Naive thymus-derived CD4-positive, alpha-beta T cell (primary cell): ENCODE measurements at regions not wholly inside any gene's neighbourhood (a gene's known extent, or its start where the extent isn't known, plus 50 kb on each side); places are given as distances from the start of the nearest gene placed in this dataset.

Source experiments
- ATAC-seq: fragments of 150-1000 bp; cut with Tn5 transposase; 2 replicates; pipeline ENCODE4 v1.10.0; 2021; ENCODE audit warnings: mild to moderate bottlenecking, moderate library complexity
- CTCF ChIA-PET: fragments of 350-600 bp; sonication (Branson Sonifier 250); formaldehyde crosslinking; loops from one replicate; lab custom pipeline; 2021; ENCODE audit warnings: antibody characterized with exemption; lab: Charles Lee
- POLR2A ChIA-PET: fragments of 350-600 bp; sonication (Branson Sonifier 250); formaldehyde crosslinking; loops from one replicate; lab custom pipeline; 2021; ENCODE audit warnings: antibody characterized with exemption, inconsistent platforms; lab: Charles Lee
- DNase-seq, 9 donors: peaks; one replicate each; pipeline versions ENCODE4 v3.0.0 to v3.0.0-alpha.2; 2020 to 2022; ENCODE audit warnings: mixed read lengths in 1 of 9
- H3K27ac ChIP-seq: one replicate; pipeline ENCODE4 v1.7.0; 2013; ENCODE audit warnings: mild to moderate bottlenecking, low read depth, low read length, moderate library complexity
- H3K27me3 ChIP-seq, 2 donors: one replicate each; pipeline ENCODE4 v1.7.0; 2013; ENCODE audit warnings: low read length in 2 of 2, mild to moderate bottlenecking in 2 of 2, moderate library complexity in 2 of 2; ENCODE audit not compliant: control insufficient read depth in 2 of 2, insufficient read depth in 2 of 2
- H3K36me3 ChIP-seq, 3 experiments: 1 replicate in 2 of 3; 2 replicates in 1 of 3; pipeline ENCODE4 v1.7.0; 2013; ENCODE audit warnings: low read length in 3 of 3, mild to moderate bottlenecking in 3 of 3, moderate library complexity in 1 of 3; ENCODE audit not compliant: insufficient read depth in 3 of 3, control insufficient read depth in 2 of 3
- H3K4me1 ChIP-seq, 2 donors: one replicate each; pipeline ENCODE4 v1.7.0; 2013; ENCODE audit warnings: low read length in 2 of 2, mild to moderate bottlenecking in 2 of 2, moderate library complexity in 1 of 2; ENCODE audit not compliant: control insufficient read depth in 2 of 2, insufficient read depth in 2 of 2
- H3K4me3 ChIP-seq: 2 replicates; pipeline ENCODE4 v1.7.0; 2013; ENCODE audit warnings: mild to moderate bottlenecking, low read length
- H3K9me3 ChIP-seq, 3 experiments: 1 replicate in 2 of 3; 2 replicates in 1 of 3; pipeline ENCODE4 v1.7.0; 2013; ENCODE audit warnings: low read length in 3 of 3; ENCODE audit not compliant: control insufficient read depth in 2 of 3
- H3K27ac Mint-ChIP-seq, 9 donors: one replicate each; pipeline ENCODE4 v1.8.0; 2020 to 2022; ENCODE audit warnings: mixed read lengths in 9 of 9, mild to moderate bottlenecking in 8 of 9, moderate library complexity in 5 of 9, inconsistent platforms in 2 of 9
- H3K27me3 Mint-ChIP-seq, 5 donors: one replicate each; pipeline ENCODE4 v1.8.0; 2021 to 2022; ENCODE audit warnings: mixed read lengths in 5 of 5, mild to moderate bottlenecking in 1 of 5
- H3K36me3 Mint-ChIP-seq, 5 donors: one replicate each; pipeline ENCODE4 v1.8.0; 2020 to 2022; ENCODE audit warnings: mixed read lengths in 5 of 5, mild to moderate bottlenecking in 3 of 5, inconsistent platforms in 1 of 5
- H3K4me1 Mint-ChIP-seq, 7 donors: one replicate each; pipeline ENCODE4 v1.8.0; 2020 to 2022; ENCODE audit warnings: mixed read lengths in 7 of 7, mild to moderate bottlenecking in 3 of 7, inconsistent platforms in 1 of 7
- H3K4me3 Mint-ChIP-seq, 10 donors: one replicate each; pipeline ENCODE4 v1.8.0; 2020 to 2022; ENCODE audit warnings: mild to moderate bottlenecking in 10 of 10, mixed read lengths in 10 of 10, moderate library complexity in 6 of 10, inconsistent platforms in 2 of 10
- H3K9me3 Mint-ChIP-seq, 11 donors: one replicate each; pipeline ENCODE4 v1.8.0; 2020 to 2022; ENCODE audit warnings: mixed read lengths in 11 of 11, mild to moderate bottlenecking in 4 of 11, inconsistent platforms in 1 of 11, moderate library complexity in 1 of 11
- intact Hi-C, 2 donors: fragments of 100-400 bp; cut with micrococcal nuclease; formaldehyde crosslinking; loops; one replicate each; pipeline ENCODE4 v1.15.1; 2023

GRCh38 chr6:21748343-21749056 lies 154.9 kb downstream of the SOX4 start:
- peaks cover 0 to 5% (median 0%) of the 10 kb centered on the region in 7 donors for H3K4me1 Mint-ChIP-seq
- ChIA-PET CTCF (interaction anchor here (0.5 kb wide), 1 partner anchor 1118 kb away, joined by 5 read pairs; no protein-coding TSS in a partner anchor), POLR2A (no interaction called here)
- H3K4me3 Mint-ChIP-seq, result no peak overlapping the region
- H3K27me3 Mint-ChIP-seq, result peaks cover 0 to 9% (median 0%) of the 10 kb centered on the region in 5 donors
- DNase-seq, result no peak
- Histone ChIP-seq H3K36me3 (no peaks in the 10 kb centered on the region), H3K27me3 (no peaks in the 10 kb centered on the region), H3K9me3 (no peaks in the 10 kb centered on the region), H3K27ac (no peak overlapping the region), H3K4me3 (no peak overlapping the region), H3K4me1 (no peaks in the 10 kb centered on the region)
- H3K36me3 Mint-ChIP-seq, result no peaks in the 10 kb centered on the region
- ATAC-seq, result no peak
- intact Hi-C loops, result no loop called here
- H3K27ac Mint-ChIP-seq, result no peak overlapping the region
- peaks cover 0 to 2% (median 0%) of the 10 kb centered on the region in 11 donors for H3K9me3 Mint-ChIP-seq

GRCh38 chr6:21749754-21750153 lies 156.2 kb downstream of the SOX4 start:
- intact Hi-C loops, result no loop called here
- no peak for ATAC-seq
- Histone ChIP-seq H3K27me3 (no peaks in the 10 kb centered on the region), H3K36me3 (no peaks in the 10 kb centered on the region), H3K4me1 (no peaks in the 10 kb centered on the region), H3K4me3 (no peak overlapping the region), H3K27ac (no peak overlapping the region), H3K9me3 (no peaks in the 10 kb centered on the region)
- DNase-seq, result no peak
- Mint-ChIP-seq H3K4me1 (peaks cover 0 to 5% (median 0%) of the 10 kb centered on the region in 7 donors), H3K9me3 (peaks cover 0 to 2% (median 0%) of the 10 kb centered on the region in 11 donors), H3K27me3 (peaks cover 0 to 9% (median 0%) of the 10 kb centered on the region in 5 donors), H3K4me3 (no peak overlapping the region), H3K36me3 (no peaks in the 10 kb centered on the region), H3K27ac (no peak overlapping the region)
- ChIA-PET POLR2A (no interaction called here), CTCF (no interaction called here)

- no peak overlapping the region for H3K27ac ChIP-seq
- Mint-ChIP-seq H3K27ac (no peak overlapping the region), H3K4me3 (no peak overlapping the region), H3K36me3 (no peaks in the 10 kb centered on the region), H3K4me1 (peaks cover 0 to 5% (median 0%) of the 10 kb centered on the region in 7 donors), H3K27me3 (peaks cover 0 to 14% (median 0%) of the 10 kb centered on the region in 5 donors), H3K9me3 (peaks cover 0 to 2% (median 0%) of the 10 kb centered on the region in 11 donors)
- H3K4me1 ChIP-seq, result no peaks in the 10 kb centered on the region
- H3K9me3 ChIP-seq, result no peaks in the 10 kb centered on the region
- no peak for ATAC-seq
- H3K4me3 ChIP-seq, result no peak overlapping the region
- ChIA-PET POLR2A (no interaction called here), CTCF (no interaction called here)
- no peaks in the 10 kb centered on the region for H3K27me3 ChIP-seq
- no peak for DNase-seq
- H3K36me3 ChIP-seq, result no peaks in the 10 kb centered on the region
- intact Hi-C loops, result no loop called here
Measured at GRCh38 chr6:21750575-21750974, 157.0 kb downstream of the SOX4 start.

- Histone ChIP-seq H3K36me3 (no peaks in the 10 kb centered on the region), H3K27ac (no peak overlapping the region), H3K4me3 (no peak overlapping the region), H3K4me1 (no peaks in the 10 kb centered on the region), H3K9me3 (no peaks in the 10 kb centered on the region), H3K27me3 (no peaks in the 10 kb centered on the region)
- no peak for DNase-seq
- intact Hi-C loops, result no loop called here
- H3K4me3 Mint-ChIP-seq, result no peak overlapping the region
- ChIA-PET POLR2A (no interaction called here), CTCF (no interaction called here)
- H3K9me3 Mint-ChIP-seq, result peaks cover 0 to 2% (median 0%) of the 10 kb centered on the region in 11 donors
- no peak overlapping the region for H3K27ac Mint-ChIP-seq
- no peak for ATAC-seq
- H3K4me1 Mint-ChIP-seq, result peaks cover 0 to 5% (median 0%) of the 10 kb centered on the region in 7 donors
- H3K36me3 Mint-ChIP-seq, result no peaks in the 10 kb centered on the region
- peaks cover 0 to 14% (median 0%) of the 10 kb centered on the region in 5 donors for H3K27me3 Mint-ChIP-seq
Measured at GRCh38 chr6:21751608-21752007, 158.1 kb downstream of the SOX4 start.

GRCh38 chr6:21752054-21752811 lies 158.7 kb downstream of the SOX4 start:
- Histone ChIP-seq H3K9me3 (no peaks in the 10 kb centered on the region), H3K27me3 (no peaks in the 10 kb centered on the region), H3K36me3 (no peaks in the 10 kb centered on the region), H3K4me1 (no peaks in the 10 kb centered on the region), H3K27ac (no peak overlapping the region), H3K4me3 (no peak overlapping the region)
- ChIA-PET CTCF (interaction anchor here (0.7 kb wide), 1 partner anchor 1842 kb away, joined by 3 read pairs; no protein-coding TSS in a partner anchor), POLR2A (no interaction called here)
- H3K9me3 Mint-ChIP-seq, result peaks cover 0 to 2% (median 0%) of the 10 kb centered on the region in 11 donors
- no peak for ATAC-seq
- no peak overlapping the region for H3K27ac Mint-ChIP-seq
- H3K27me3 Mint-ChIP-seq, result peaks cover 0 to 14% (median 0%) of the 10 kb centered on the region in 5 donors
- intact Hi-C loops, result no loop called here
- DNase-seq, result no peak
- H3K4me1 Mint-ChIP-seq, result peaks cover 0 to 5% (median 0%) of the 10 kb centered on the region in 7 donors
- H3K4me3 Mint-ChIP-seq, result no peak overlapping the region
- no peaks in the 10 kb centered on the region for H3K36me3 Mint-ChIP-seq

- H3K9me3 ChIP-seq, result no peaks in the 10 kb centered on the region
- no peaks in the 10 kb centered on the region for H3K27me3 ChIP-seq
- CTCF ChIA-PET, result no interaction called here
- Mint-ChIP-seq H3K27me3 (peaks cover 0 to 14% (median 0%) of the 10 kb centered on the region in 5 donors), H3K4me1 (peaks cover 0 to 5% (median 0%) of the 10 kb centered on the region in 7 donors), H3K36me3 (no peaks in the 10 kb centered on the region), H3K27ac (no peak overlapping the region), H3K4me3 (no peak overlapping the region), H3K9me3 (peaks cover 0 to 2% (median 0%) of the 10 kb centered on the region in 11 donors)
- H3K4me1 ChIP-seq, result no peaks in the 10 kb centered on the region
- H3K36me3 ChIP-seq, result no peaks in the 10 kb centered on the region
- ATAC-seq, result no peak
- no peak for DNase-seq
- H3K27ac ChIP-seq, result no peak overlapping the region
- intact Hi-C loops, result no loop called here
- POLR2A ChIA-PET, result no interaction called here
- H3K4me3 ChIP-seq, result no peak overlapping the region
Measured at GRCh38 chr6:21753241-21754108, 159.9 kb downstream of the SOX4 start.
